Chondrocyte (in vitro differentiated cells): ENCODE measurements at regions not wholly inside any gene's neighbourhood (a gene's known extent, or its start where the extent isn't known, plus 50 kb on each side); places are given as distances from the start of the nearest gene placed in this dataset.

ENCODE experiments used
- DNase-seq: peaks from one replicate; pipeline ENCODE4 v3.0.0; 2021; ENCODE audit warnings: mixed read lengths, low spot score
- H3K27ac Mint-ChIP-seq: one replicate; pipeline ENCODE4 v1.8.0; 2021; ENCODE audit warnings: mild to moderate bottlenecking, moderate library complexity, mixed read lengths; ENCODE audit not compliant: unreplicated experiment
- H3K27me3 Mint-ChIP-seq: 2 replicates; pipeline ENCODE4 v1.8.0; 2021; ENCODE audit warnings: low read depth, mixed read lengths
- H3K36me3 Mint-ChIP-seq: 2 replicates; pipeline ENCODE4 v1.8.0; 2021; ENCODE audit warnings: low read depth, mixed read lengths
- H3K4me1 Mint-ChIP-seq: 2 replicates; pipeline ENCODE4 v1.8.0; 2021; ENCODE audit warnings: low read depth, mild to moderate bottlenecking, mixed read lengths
- H3K4me3 Mint-ChIP-seq: one replicate; pipeline ENCODE4 v1.8.0; 2021; ENCODE audit warnings: mild to moderate bottlenecking, moderate library complexity, mixed read lengths; ENCODE audit not compliant: unreplicated experiment
- H3K9me3 Mint-ChIP-seq: 2 replicates; pipeline ENCODE4 v1.8.0; 2021; ENCODE audit warnings: low read depth, mixed read lengths
- TF ChIP-seq, protein P1 (sequence below): fragments of 200-600 bp; sonication (generic); IDR thresholded peaks from 2 replicates; pipeline ENCODE4 v1.5.0; 2021; ENCODE audit warnings: antibody characterized with exemption, mild to moderate bottlenecking, moderate library complexity

DNA sequence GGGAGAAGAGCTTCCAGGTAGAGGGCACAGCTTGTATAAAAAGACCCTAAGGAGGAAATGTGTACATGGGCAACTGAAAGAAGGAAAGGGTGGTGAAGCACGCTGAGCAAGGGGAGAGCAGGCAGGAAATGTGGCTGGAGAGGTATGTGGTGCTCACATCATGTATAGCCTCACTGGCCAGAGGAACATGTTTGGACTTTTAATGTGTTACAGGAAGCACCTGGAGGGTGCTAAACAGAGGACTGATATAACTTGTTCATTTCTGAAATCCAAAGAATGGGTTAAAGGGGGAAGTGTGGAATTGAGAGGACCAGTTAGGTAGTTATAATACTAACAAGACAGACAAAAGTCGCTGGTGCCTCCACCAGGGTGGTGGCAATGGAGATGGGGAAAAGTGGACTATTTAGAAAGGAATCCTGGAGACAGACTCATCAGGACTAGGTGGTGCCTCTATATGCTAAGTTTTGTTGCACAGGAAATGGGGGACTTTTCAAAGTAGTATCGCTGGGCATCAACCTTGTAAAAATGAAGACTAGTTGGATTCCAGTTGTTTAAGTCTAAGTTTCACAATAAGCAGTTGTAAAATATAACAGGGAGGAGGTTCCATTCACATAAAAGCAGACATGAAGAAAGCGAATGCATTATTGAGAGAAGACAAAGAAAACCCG lies 63.1 kb upstream of the CD180 start:
- no peaks in the 10 kb centered on the region for H3K27me3 Mint-ChIP-seq
- DNase-seq = no peak
- H3K36me3 Mint-ChIP-seq = no peaks in the 10 kb centered on the region
- no peak overlapping the region for H3K4me3 Mint-ChIP-seq
- H3K9me3 Mint-ChIP-seq = no peaks in the 10 kb centered on the region
- TF ChIP-seq, protein P1, sequence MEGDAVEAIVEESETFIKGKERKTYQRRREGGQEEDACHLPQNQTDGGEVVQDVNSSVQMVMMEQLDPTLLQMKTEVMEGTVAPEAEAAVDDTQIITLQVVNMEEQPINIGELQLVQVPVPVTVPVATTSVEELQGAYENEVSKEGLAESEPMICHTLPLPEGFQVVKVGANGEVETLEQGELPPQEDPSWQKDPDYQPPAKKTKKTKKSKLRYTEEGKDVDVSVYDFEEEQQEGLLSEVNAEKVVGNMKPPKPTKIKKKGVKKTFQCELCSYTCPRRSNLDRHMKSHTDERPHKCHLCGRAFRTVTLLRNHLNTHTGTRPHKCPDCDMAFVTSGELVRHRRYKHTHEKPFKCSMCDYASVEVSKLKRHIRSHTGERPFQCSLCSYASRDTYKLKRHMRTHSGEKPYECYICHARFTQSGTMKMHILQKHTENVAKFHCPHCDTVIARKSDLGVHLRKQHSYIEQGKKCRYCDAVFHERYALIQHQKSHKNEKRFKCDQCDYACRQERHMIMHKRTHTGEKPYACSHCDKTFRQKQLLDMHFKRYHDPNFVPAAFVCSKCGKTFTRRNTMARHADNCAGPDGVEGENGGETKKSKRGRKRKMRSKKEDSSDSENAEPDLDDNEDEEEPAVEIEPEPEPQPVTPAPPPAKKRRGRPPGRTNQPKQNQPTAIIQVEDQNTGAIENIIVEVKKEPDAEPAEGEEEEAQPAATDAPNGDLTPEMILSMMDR = no peak
- no peak overlapping the region for H3K27ac Mint-ChIP-seq
- H3K4me1 Mint-ChIP-seq = peaks cover 33% of the 10 kb centered on the region

DNA sequence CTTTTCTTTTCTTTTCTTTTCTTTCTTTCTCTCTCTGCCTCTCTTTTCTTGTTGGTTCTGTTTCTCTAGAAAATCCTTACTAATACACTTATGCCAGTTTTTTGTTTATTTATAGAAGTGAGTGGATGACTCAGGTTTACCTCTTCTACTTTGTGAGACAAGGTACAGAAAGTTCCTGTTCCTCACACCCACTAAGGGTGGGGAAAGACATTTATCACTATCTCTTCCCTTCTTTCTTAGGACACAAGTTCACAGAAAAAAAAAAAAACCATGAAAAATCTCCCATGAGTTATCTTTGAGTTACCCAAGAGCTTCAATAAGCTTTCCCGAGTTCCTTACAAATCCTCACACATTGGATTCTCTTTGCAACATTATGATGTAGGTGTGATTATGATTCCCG lies 60.9 kb upstream of the CD180 start:
- no peak for DNase-seq
- no peak overlapping the region for H3K4me3 Mint-ChIP-seq
- no peaks in the 10 kb centered on the region for H3K9me3 Mint-ChIP-seq
- peaks cover 28% of the 10 kb centered on the region for H3K4me1 Mint-ChIP-seq
- H3K36me3 Mint-ChIP-seq = no peaks in the 10 kb centered on the region
- H3K27me3 Mint-ChIP-seq = no peaks in the 10 kb centered on the region
- TF ChIP-seq, protein P1 = no peak
- peak overlapping the region; percentile 22 for H3K27ac Mint-ChIP-seq

DNA sequence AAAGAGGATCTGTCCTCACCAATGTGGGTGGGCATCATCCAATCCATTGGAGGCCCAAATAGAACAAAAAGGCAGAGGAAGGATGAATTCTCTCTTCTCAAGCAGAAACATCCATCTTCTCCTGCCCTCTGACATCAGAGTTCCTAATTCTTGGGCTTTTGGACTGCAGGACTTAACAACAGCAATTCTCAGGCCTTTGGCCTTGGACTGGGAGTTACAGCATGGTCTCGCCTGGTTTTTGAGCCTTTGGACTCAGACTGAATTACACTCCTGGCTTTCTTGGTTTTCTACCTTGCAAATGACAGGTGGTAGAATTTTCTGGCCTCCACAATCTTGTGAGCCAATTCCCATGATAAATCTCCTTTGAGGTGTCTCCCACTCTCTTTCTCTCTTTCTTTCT lies 60.5 kb upstream of the CD180 start:
- H3K27ac Mint-ChIP-seq = peak overlapping the region; percentile 22
- H3K4me3 Mint-ChIP-seq = no peak overlapping the region
- H3K4me1 Mint-ChIP-seq = peaks cover 28% of the 10 kb centered on the region
- no peaks in the 10 kb centered on the region for H3K36me3 Mint-ChIP-seq
- TF ChIP-seq, protein P1 = no peak
- no peaks in the 10 kb centered on the region for H3K9me3 Mint-ChIP-seq
- DNase-seq = no peak
- no peaks in the 10 kb centered on the region for H3K27me3 Mint-ChIP-seq

DNA sequence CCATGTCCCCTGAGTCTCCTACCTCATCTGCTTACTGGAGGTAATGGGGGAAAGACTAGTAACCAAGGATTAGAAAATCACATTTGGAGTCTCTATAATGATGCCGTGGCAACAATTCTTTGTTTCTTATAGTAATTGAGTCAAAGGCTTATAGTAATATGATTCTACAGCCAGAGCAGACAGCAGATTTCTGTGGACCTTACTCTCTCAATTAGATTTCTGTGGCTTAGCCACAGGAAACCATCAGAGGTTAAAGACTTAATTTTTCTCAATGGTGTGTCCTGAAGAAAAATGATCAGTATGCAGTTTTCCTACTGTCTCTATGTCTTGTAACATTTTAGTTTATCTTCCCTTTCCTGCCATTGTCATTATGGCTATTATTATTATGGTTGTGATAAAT lies 59.3 kb upstream of the CD180 start:
- Mint-ChIP-seq H3K4me1 (peaks cover 28% of the 10 kb centered on the region), H3K4me3 (no peak overlapping the region), H3K9me3 (no peaks in the 10 kb centered on the region), H3K27me3 (no peaks in the 10 kb centered on the region), H3K36me3 (no peaks in the 10 kb centered on the region), H3K27ac (no peak overlapping the region)
- TF ChIP-seq, protein P1 = no peak
- DNase-seq = no peak

DNA sequence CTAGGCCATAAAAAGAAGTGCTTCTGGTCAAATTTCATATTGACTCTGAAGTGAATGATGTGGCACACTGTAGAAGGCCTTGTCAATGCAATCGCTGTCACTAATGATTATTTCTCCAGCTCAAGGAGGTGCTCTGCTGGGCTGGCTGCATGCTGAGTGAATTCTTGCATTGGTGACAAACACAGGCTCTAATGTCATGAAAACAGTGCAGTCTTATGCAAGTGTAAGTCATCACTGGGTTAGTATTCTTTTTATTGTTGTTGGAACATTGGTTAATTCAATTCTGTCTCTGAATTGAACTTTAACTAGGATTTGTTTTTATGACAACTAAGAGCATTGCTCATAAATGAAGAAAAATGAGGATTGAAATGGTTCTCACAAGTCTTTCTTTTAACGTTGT lies 57.3 kb upstream of the CD180 start:
- no peak overlapping the region for H3K4me3 Mint-ChIP-seq
- DNase-seq = no peak
- H3K4me1 Mint-ChIP-seq = peaks cover 28% of the 10 kb centered on the region
- no peak overlapping the region for H3K27ac Mint-ChIP-seq
- H3K36me3 Mint-ChIP-seq = no peaks in the 10 kb centered on the region
- TF ChIP-seq, protein P1 = no peak
- H3K27me3 Mint-ChIP-seq = no peaks in the 10 kb centered on the region
- no peaks in the 10 kb centered on the region for H3K9me3 Mint-ChIP-seq
